ENCODE measurements at regions not wholly inside any gene's neighbourhood (a gene's known extent, or its start where the extent isn't known, plus 50 kb on each side); places are given as distances from the start of the nearest gene placed in this dataset.

- DNase-seq (ENCODE audit: low spot score) = no peak
Observed at GRCh38 chr3:99500485-99500884, 137.9 kb upstream of the COL8A1 start.

- peak; percentile 39 for DNase-seq (ENCODE audit: low spot score)
Observed at GRCh38 chr3:99499235-99500158, 138.9 kb upstream of the COL8A1 start.

- DNase-seq (ENCODE audit: low spot score) = no peak
Observed at GRCh38 chr3:99498550-99499234, 139.7 kb upstream of the COL8A1 start.

- DNase-seq (ENCODE audit: low spot score) = no peak
Observed at GRCh38 chr3:99487894-99488293, 150.5 kb upstream of the COL8A1 start.

- DNase-seq (ENCODE audit: low spot score) = no peak
Observed at GRCh38 chr3:99485286-99485685, 153.1 kb upstream of the COL8A1 start.

- no peak for DNase-seq (ENCODE audit: low spot score)
Observed at GRCh38 chr3:99484871-99485270, 153.5 kb upstream of the COL8A1 start.

- no peak for DNase-seq (ENCODE audit: low spot score)
Observed at GRCh38 chr3:99483841-99484240, 154.6 kb upstream of the COL8A1 start.

GRCh38 chr3:99482191-99482590 lies 156.2 kb upstream of the COL8A1 start:
- no peak for DNase-seq (ENCODE audit: low spot score)

- DNase-seq (ENCODE audit: low spot score) = no peak
Observed at GRCh38 chr3:99481561-99481960, 156.8 kb upstream of the COL8A1 start.

GRCh38 chr3:99479768-99480167 lies 158.6 kb upstream of the COL8A1 start:
- no peak for DNase-seq (ENCODE audit: low spot score)

GRCh38 chr3:99477650-99478049 lies 160.7 kb upstream of the COL8A1 start:
- DNase-seq (ENCODE audit: low spot score) = no peak

GRCh38 chr3:99475229-99475628 lies 163.2 kb upstream of the COL8A1 start:
- DNase-seq (ENCODE audit: low spot score) = no peak

- DNase-seq (ENCODE audit: low spot score) = no peak
Observed at GRCh38 chr3:99474776-99475175, 163.6 kb upstream of the COL8A1 start.

- DNase-seq (ENCODE audit: low spot score) = peak; percentile 22
Observed at GRCh38 chr3:99473321-99473751, 165.1 kb upstream of the COL8A1 start.

GRCh38 chr3:99472385-99472784 lies 166.0 kb upstream of the COL8A1 start:
- no peak for DNase-seq (ENCODE audit: low spot score)

- DNase-seq (ENCODE audit: low spot score) = no peak
Observed at GRCh38 chr3:99471353-99472323, 166.8 kb upstream of the COL8A1 start.

GRCh38 chr3:99470841-99471240 lies 167.6 kb upstream of the COL8A1 start:
- DNase-seq (ENCODE audit: low spot score) = no peak

GRCh38 chr3:99468918-99469317 lies 169.5 kb upstream of the COL8A1 start:
- no peak for DNase-seq (ENCODE audit: low spot score)

GRCh38 chr3:99467420-99467819 lies 171.0 kb upstream of the COL8A1 start:
- DNase-seq (ENCODE audit: low spot score) = no peak

- no peak for DNase-seq (ENCODE audit: low spot score)
Observed at GRCh38 chr3:99466331-99466730, 172.1 kb upstream of the COL8A1 start.

- DNase-seq (ENCODE audit: low spot score) = no peak
Observed at GRCh38 chr3:99458013-99458412, 180.4 kb upstream of the COL8A1 start.

- no peak for DNase-seq (ENCODE audit: low spot score)
Observed at GRCh38 chr3:99442599-99442998, 195.8 kb upstream of the COL8A1 start.
